Retinal pigment epithelial cell (primary cell): ENCODE measurements at regions not wholly inside any gene's neighbourhood (a gene's known extent, or its start where the extent isn't known, plus 50 kb on each side); places are given as distances from the start of the nearest gene placed in this dataset.

Experiments
- DNase-seq: peaks from one replicate; pipeline ENCODE4 v3.0.0-alpha.2; 2010; ENCODE audit warnings: low read depth
- H3K4me3 ChIP-seq: 2 replicates; pipeline ENCODE4 v1.5.1; 2011; ENCODE audit warnings: mild to moderate bottlenecking, low read length, control low read depth, moderate library complexity
- CTCF ChIP-seq: conservative IDR thresholded peaks from 2 replicates; pipeline ENCODE4 v1.5.1; 2011; ENCODE audit warnings: low read depth, low read length, control low read depth, inconsistent platforms

DNA sequence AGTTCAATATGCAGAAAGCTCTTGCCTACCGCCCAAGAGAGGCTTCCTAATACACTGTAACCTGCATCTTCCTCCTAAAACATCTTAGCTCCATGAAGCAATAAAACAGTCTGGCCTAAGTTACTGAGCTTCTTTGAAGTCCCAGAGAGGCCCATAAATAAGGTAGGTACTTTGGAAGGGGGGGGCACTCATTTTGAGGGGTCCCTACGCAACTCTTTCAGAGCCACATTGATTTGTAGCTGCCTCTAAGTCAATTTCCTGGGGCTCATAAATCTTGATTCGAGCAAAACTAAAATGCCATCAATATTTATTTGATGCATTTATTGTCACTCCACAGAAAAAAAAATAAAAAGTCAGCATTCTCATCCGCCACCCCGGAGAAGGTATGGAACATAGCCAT is 60.4 kb upstream of the SIX2 start:
- H3K4me3 ChIP-seq = no peak overlapping the region
- DNase-seq = no peak
- TF ChIP-seq CTCF = no peak

DNA sequence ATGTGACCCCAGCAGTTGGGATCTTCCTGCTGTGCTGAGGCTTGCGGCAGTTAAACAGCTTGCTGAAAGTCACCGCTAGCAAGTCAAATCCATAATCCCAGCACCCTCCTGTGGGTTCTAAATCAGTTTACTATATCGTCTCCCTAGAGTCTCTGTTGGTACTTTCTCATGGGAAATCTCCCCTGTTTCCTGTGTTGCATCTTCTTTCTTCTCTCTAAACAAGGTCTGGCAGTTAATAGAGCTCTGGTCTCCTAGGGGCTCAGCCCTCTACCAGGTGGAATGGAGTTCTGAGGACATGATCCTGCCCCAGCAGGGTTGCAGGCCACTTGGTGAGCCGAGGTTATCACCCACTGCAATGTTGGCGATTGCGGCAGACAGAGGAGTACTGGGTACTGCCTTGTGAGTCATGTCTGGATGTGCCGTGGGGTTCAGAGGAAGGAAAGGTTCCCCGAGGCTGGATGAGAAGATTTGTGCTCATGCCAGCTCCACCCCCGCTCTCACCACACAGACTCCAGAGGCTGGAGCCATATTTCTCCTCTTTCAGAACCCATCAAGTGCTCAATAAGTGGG is 59.4 kb upstream of the SIX2 start:
- no peak for DNase-seq
- H3K4me3 ChIP-seq = no peak overlapping the region
- TF ChIP-seq CTCF = no peak

DNA sequence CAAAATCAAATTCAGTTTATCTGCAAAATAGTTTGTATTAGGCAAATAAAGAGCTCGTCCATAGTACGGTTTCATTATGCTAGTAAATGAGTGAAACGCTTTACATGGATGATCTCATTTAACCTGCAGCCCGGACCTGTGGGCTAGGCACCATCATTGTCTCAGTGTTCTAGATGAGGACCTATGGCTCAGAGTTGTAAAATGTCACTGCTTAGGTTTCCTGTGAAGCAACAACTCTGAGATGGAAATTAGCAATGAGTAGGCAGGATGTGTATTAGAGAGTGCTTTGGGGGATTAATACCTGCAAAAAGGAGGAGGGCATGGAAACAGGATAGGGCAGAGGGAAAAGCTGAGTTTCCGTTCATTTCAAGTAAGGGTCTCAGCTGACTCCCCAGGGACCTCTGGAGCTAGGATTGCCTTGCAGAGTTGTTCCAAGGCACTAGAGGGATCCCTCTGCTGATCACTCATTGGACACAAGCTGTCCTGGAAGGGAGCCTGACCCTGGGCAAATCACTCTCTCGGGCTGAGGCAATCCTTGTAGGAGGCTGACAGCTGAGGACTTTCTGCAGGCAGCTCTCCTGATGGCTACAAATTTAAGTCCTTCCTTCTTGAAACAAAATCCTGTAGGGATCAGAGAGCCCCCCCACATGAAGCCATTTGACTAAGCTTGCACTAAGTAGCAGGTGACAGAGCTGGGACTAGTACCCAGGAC is 58.8 kb upstream of the SIX2 start:
- TF ChIP-seq CTCF = peak; percentile 20
- no peak overlapping the region for H3K4me3 ChIP-seq
- DNase-seq = no peak
